BE2C (cell line): ENCODE measurements at regions not wholly inside any gene's neighbourhood (a gene's known extent, or its start where the extent isn't known, plus 50 kb on each side); places are given as distances from the start of the nearest gene placed in this dataset.

Source experiments
- DNase-seq: peaks from one replicate; pipeline ENCODE4 v3.0.0-alpha.2; 2020
- H3K27me3 ChIP-seq: fragments of 250-450 bp; sonication (Bioruptor Pico); 2 replicates; pipeline ENCODE4 v1.5.1; 2020; ENCODE audit warnings: mild to moderate bottlenecking
- H3K36me3 ChIP-seq: fragments of 250-450 bp; sonication (Bioruptor Pico); 2 replicates; pipeline ENCODE4 v1.5.1; 2020; ENCODE audit warnings: mild to moderate bottlenecking
- H3K4me1 ChIP-seq: fragments of 250-450 bp; sonication (Bioruptor Pico); 2 replicates; pipeline ENCODE4 v1.5.1; 2020
- H3K4me3 ChIP-seq: 2 replicates; pipeline ENCODE4 v1.5.1; 2011; ENCODE audit warnings: low read depth, low read length
- H3K9me3 ChIP-seq: fragments of 250-450 bp; sonication (Bioruptor Pico); 2 replicates; pipeline ENCODE4 v1.5.1; 2020
- CTCF ChIP-seq: IDR thresholded peaks from 2 replicates; pipeline ENCODE4 v1.5.1; 2012; ENCODE audit warnings: mild to moderate bottlenecking, low read depth, low read length

- no peak for DNase-seq
- Histone ChIP-seq H3K4me3 (no peak overlapping the region), H3K9me3 (no peaks in the 10 kb centered on the region), H3K36me3 (no peaks in the 10 kb centered on the region), H3K27me3 (no peaks in the 10 kb centered on the region), H3K4me1 (no peaks in the 10 kb centered on the region)
- no peak for TF ChIP-seq CTCF
Observed at GRCh38 chr2:196409376-196409775, 230.1 kb upstream of the CCDC150 start.

GRCh38 chr2:196410008-196410407 lies 229.5 kb upstream of the CCDC150 start:
- no peak for TF ChIP-seq CTCF
- H3K27me3 ChIP-seq: no peaks in the 10 kb centered on the region
- H3K9me3 ChIP-seq: no peaks in the 10 kb centered on the region
- DNase-seq: no peak
- no peak overlapping the region for H3K4me3 ChIP-seq
- no peaks in the 10 kb centered on the region for H3K36me3 ChIP-seq
- no peaks in the 10 kb centered on the region for H3K4me1 ChIP-seq

- H3K4me1 ChIP-seq: no peaks in the 10 kb centered on the region
- no peaks in the 10 kb centered on the region for H3K9me3 ChIP-seq
- no peaks in the 10 kb centered on the region for H3K27me3 ChIP-seq
- TF ChIP-seq CTCF: no peak
- no peak overlapping the region for H3K4me3 ChIP-seq
- no peak for DNase-seq
- H3K36me3 ChIP-seq: no peaks in the 10 kb centered on the region
Observed at GRCh38 chr2:196413821-196414274, 225.7 kb upstream of the CCDC150 start.

- H3K27me3 ChIP-seq: no peaks in the 10 kb centered on the region
- H3K9me3 ChIP-seq: no peaks in the 10 kb centered on the region
- TF ChIP-seq CTCF: no peak
- no peaks in the 10 kb centered on the region for H3K4me1 ChIP-seq
- no peak for DNase-seq
- H3K36me3 ChIP-seq: no peaks in the 10 kb centered on the region
- no peak overlapping the region for H3K4me3 ChIP-seq
Observed at GRCh38 chr2:196415384-196415783, 224.1 kb upstream of the CCDC150 start.

- Histone ChIP-seq H3K27me3 (no peaks in the 10 kb centered on the region), H3K36me3 (no peaks in the 10 kb centered on the region), H3K9me3 (no peaks in the 10 kb centered on the region), H3K4me1 (no peaks in the 10 kb centered on the region), H3K4me3 (no peak overlapping the region)
- no peak for TF ChIP-seq CTCF
- DNase-seq: no peak
Observed at GRCh38 chr2:196420143-196420542, 219.4 kb upstream of the CCDC150 start.

GRCh38 chr2:196421880-196422279 lies 217.6 kb upstream of the CCDC150 start:
- H3K36me3 ChIP-seq: no peaks in the 10 kb centered on the region
- DNase-seq: no peak
- no peaks in the 10 kb centered on the region for H3K27me3 ChIP-seq
- H3K4me3 ChIP-seq: no peak overlapping the region
- no peaks in the 10 kb centered on the region for H3K9me3 ChIP-seq
- no peaks in the 10 kb centered on the region for H3K4me1 ChIP-seq
- TF ChIP-seq CTCF: no peak
